ENCODE measurements at regions not wholly inside any gene's neighbourhood (a gene's known extent, or its start where the extent isn't known, plus 50 kb on each side); places are given as distances from the start of the nearest gene placed in this dataset.

DNA sequence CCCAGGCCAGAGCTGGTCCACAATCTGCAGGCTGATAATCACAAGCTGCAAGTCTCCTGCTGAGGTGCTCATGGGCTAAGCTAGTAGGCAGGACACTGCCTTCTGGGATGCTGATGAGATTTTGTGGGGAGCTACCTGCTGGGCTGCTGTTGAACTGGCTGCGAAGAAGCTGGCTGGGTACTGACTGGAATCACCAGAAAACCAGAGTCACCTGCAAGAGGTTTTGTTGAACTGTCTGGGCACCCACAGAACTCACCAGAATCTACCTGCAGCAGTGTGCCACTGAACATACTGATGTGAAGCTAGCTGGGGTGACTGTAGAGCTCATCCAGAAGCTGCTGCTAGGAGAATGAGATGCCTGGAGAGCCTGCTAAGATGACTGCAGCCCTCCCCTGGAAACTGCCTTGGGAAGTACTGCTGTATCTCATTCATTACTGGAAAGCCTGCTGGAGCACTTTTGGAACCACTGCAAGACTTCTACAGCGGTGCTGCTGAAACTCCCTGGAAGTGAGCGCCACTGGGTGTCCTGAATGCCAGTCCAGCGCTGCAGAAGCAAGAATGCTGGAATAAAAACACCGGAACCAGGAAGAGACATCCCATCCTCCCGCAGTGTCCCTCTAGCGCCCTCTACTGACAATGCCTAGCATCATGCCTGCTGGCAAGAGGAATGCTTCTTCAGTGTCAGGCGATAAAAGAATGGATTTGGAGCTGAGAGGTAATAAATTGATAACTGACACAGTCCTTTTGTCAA is 64.9 kb upstream of the ARHGAP18 start (continued):
- TF ChIP-seq MAF1 (CRISPR knock-in tag; IDR thresholded peaks at IDR 0.05; ENCODE audit: borderline replicate concordance) (no peak), SYNCRIP (IDR thresholded peaks at IDR 0.05; ENCODE audit: insufficient read depth, low read depth, low read length) (no peak), GMEB2 (CRISPR knock-in tag; IDR thresholded peaks at IDR 0.05; ENCODE audit: low read depth) (no peak), ARHGAP35 (CRISPR knock-in tag; IDR thresholded peaks at IDR 0.05; ENCODE audit: borderline replicate concordance) (no peak), SOX5 (CRISPR knock-in tag; IDR thresholded peaks at IDR 0.05; ENCODE audit: borderline replicate concordance) (no peak), HNF1A (IDR thresholded peaks at IDR 0.05; ENCODE audit: low read depth) (no peak), HNF1A (CRISPR knock-in tag; IDR thresholded peaks at IDR 0.05; ENCODE audit: borderline replicate concordance) (no peak), ZNF704 (CRISPR knock-in tag; IDR thresholded peaks at IDR 0.05; ENCODE audit: borderline replicate concordance) (no peak), ZNF430 (CRISPR knock-in tag; IDR thresholded peaks at IDR 0.05) (no peak), KLF6 (CRISPR knock-in tag; IDR thresholded peaks at IDR 0.05) (0 out of 2 replicates have a peak, but pooled peaks have one; percentile 19), U2AF2 (IDR thresholded peaks at IDR 0.05; ENCODE audit: low read depth, low read length) (no peak), ZNF615 (CRISPR knock-in tag; IDR thresholded peaks at IDR 0.05; ENCODE audit: borderline replicate concordance) (no peak)
- TF ChIP-seq, protein P1, sequence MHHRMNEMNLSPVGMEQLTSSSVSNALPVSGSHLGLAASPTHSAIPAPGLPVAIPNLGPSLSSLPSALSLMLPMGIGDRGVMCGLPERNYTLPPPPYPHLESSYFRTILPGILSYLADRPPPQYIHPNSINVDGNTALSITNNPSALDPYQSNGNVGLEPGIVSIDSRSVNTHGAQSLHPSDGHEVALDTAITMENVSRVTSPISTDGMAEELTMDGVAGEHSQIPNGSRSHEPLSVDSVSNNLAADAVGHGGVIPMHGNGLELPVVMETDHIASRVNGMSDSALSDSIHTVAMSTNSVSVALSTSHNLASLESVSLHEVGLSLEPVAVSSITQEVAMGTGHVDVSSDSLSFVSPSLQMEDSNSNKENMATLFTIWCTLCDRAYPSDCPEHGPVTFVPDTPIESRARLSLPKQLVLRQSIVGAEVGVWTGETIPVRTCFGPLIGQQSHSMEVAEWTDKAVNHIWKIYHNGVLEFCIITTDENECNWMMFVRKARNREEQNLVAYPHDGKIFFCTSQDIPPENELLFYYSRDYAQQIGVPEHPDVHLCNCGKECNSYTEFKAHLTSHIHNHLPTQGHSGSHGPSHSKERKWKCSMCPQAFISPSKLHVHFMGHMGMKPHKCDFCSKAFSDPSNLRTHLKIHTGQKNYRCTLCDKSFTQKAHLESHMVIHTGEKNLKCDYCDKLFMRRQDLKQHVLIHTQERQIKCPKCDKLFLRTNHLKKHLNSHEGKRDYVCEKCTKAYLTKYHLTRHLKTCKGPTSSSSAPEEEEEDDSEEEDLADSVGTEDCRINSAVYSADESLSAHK (CRISPR knock-in tag; IDR thresholded peaks at IDR 0.05; ENCODE audit: borderline replicate concordance), result no peak
- TF ChIP-seq, protein P2, sequence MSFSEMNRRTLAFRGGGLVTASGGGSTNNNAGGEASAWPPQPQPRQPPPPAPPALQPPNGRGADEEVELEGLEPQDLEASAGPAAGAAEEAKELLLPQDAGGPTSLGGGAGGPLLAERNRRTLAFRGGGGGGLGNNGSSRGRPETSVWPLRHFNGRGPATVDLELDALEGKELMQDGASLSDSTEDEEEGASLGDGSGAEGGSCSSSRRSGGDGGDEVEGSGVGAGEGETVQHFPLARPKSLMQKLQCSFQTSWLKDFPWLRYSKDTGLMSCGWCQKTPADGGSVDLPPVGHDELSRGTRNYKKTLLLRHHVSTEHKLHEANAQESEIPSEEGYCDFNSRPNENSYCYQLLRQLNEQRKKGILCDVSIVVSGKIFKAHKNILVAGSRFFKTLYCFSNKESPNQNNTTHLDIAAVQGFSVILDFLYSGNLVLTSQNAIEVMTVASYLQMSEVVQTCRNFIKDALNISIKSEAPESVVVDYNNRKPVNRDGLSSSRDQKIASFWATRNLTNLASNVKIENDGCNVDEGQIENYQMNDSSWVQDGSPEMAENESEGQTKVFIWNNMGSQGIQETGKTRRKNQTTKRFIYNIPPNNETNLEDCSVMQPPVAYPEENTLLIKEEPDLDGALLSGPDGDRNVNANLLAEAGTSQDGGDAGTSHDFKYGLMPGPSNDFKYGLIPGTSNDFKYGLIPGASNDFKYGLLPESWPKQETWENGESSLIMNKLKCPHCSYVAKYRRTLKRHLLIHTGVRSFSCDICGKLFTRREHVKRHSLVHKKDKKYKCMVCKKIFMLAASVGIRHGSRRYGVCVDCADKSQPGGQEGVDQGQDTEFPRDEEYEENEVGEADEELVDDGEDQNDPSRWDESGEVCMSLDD (CRISPR knock-in tag; IDR thresholded peaks at IDR 0.05; ENCODE audit: borderline replicate concordance), result no peak
- TF ChIP-seq, protein P3, sequence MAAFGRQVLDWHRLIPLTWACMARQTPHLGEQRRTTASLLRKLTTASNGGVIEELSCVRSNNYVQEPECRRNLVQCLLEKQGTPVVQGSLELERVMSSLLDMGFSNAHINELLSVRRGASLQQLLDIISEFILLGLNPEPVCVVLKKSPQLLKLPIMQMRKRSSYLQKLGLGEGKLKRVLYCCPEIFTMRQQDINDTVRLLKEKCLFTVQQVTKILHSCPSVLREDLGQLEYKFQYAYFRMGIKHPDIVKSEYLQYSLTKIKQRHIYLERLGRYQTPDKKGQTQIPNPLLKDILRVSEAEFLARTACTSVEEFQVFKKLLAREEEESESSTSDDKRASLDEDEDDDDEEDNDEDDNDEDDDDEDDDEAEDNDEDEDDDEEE (CRISPR knock-in tag; IDR thresholded peaks at IDR 0.05), result no peak

Data from HepG2 (cell line).